GM19043 (cell line): ENCODE measurements at regions not wholly inside any gene's neighbourhood (a gene's known extent, or its start where the extent isn't known, plus 50 kb on each side); places are given as distances from the start of the nearest gene placed in this dataset.
"Not testable (repeated sequence)": the region's sequence is repeated elsewhere in the genome, so short reads cannot be mapped to it uniquely, and the experiment has no call there.

Experiments
- ATAC-seq: cut with Tn5 transposase; IDR thresholded peaks from one replicate; pipeline ENCODE4 v1.9.1; 2021; ENCODE audit warnings: low read depth; ENCODE audit not compliant: unreplicated experiment

- not testable (repeated sequence) for ATAC-seq
Measured at GRCh38 chr9:97105220-97105619, 66.3 kb upstream of the CTSV start.

GRCh38 chr9:97103613-97104383 is 64.9 kb upstream of the CTSV start:
- ATAC-seq, result not testable (repeated sequence)

GRCh38 chr9:97099540-97099939 is 60.6 kb upstream of the CTSV start:
- ATAC-seq, result not testable (repeated sequence)

DNA sequence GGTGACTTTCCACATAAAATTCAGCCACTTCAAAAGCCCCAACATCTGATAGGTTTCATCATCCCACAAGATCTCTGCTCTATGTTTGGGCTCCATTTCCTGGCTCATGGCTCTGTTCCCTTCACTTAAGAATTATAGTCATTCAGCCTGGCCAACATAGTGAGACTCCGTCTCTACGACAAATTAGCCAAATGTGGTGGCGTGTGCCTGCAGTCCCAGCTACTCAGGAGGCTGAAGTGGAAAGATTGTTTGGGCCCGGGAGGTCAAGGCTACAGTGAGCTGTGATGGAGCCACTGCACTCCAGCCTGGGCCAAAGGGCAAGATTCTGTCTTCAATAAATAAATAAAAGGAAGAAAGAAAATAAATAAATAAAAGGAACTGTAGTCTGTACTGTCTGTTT is 57.9 kb upstream of the CTSV start:
- no peak for ATAC-seq

DNA sequence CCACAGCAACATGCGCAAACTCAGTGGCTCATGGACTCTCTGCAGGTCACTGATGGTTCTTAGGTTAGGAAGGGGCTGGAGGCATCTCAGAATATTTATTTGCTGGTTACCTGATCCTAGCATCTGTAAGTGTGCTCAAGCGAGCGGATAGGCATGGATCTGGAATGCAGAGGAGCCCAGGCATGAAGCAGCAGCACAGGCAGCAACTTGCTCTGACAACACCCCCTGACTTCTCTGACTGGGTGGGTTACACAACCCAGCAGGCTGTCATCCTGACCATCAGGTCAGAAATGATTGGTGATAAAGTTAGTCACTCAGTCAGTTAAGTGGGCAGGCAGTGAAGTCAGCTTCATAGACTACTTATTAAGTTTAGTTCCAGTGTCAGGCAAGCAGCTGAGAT is 50.4 kb upstream of the CTSV start:
- not testable (repeated sequence) for ATAC-seq
